H1 (cell line): ENCODE measurements at regions not wholly inside any gene's neighbourhood (a gene's known extent, or its start where the extent isn't known, plus 50 kb on each side); places are given as distances from the start of the nearest gene placed in this dataset.

Experiments
- CTCF ChIA-PET: fragments of 300-600 bp; sonication (Branson Sonifier 250); formaldehyde crosslinking; loops from one replicate; lab custom pipeline; 2021; ENCODE audit not compliant: partially characterized antibody; lab: Charles Lee
- POLR2A ChIA-PET: fragments of 300-600 bp; sonication (Branson Sonifier 250); formaldehyde crosslinking; loops from one replicate; lab custom pipeline; 2021; ENCODE audit warnings: inconsistent platforms; ENCODE audit not compliant: partially characterized antibody; lab: Charles Lee
- DNase-seq, 2 experiments: peaks; one replicate each; pipeline versions ENCODE4 v3.0.0 to v3.0.0-alpha.2; 2010 to 2022; ENCODE audit warnings: low spot score in 2 of 2, low read depth in 1 of 2, mixed read lengths in 1 of 2
- FAIRE-seq: peaks from 2 replicates; lab custom pipeline; 2011; peaks lifted over from hg19 to GRCh38; lab: Jason Lieb, UNC
- H2AFZ ChIP-seq: 2 replicates; pipeline ENCODE4 v1.8.1; 2012; ENCODE audit warnings: low read length, inconsistent platforms
- H2AK5ac ChIP-seq: 2 replicates; pipeline ENCODE4 v1.6.1; 2013; ENCODE audit warnings: low read depth, low read length
- H2BK120ac ChIP-seq: replicated peaks from 2 replicates; pipeline ENCODE3; 2013; ENCODE audit warnings: low read depth, low read length, inconsistent platforms
- H2BK12ac ChIP-seq: 2 replicates; pipeline ENCODE4 v1.6.1; 2013; ENCODE audit warnings: low read depth, low read length
- H2BK15ac ChIP-seq: 2 replicates; pipeline ENCODE4 v1.6.1; 2013; ENCODE audit warnings: low read length
- H2BK20ac ChIP-seq: 2 replicates; pipeline ENCODE4 v1.6.1; 2013; ENCODE audit warnings: low read length
- H2BK5ac ChIP-seq: 2 replicates; pipeline ENCODE4 v1.6.1; 2013; ENCODE audit warnings: low read depth, low read length
- H3K14ac ChIP-seq: 2 replicates; pipeline ENCODE4 v1.6.1; 2013; ENCODE audit warnings: inconsistent platforms; ENCODE audit not compliant: insufficient read length
- H3K18ac ChIP-seq: 2 replicates; pipeline ENCODE4 v1.6.1; 2013; ENCODE audit warnings: low read length; ENCODE audit errors: extremely low read depth
- H3K23ac ChIP-seq: 2 replicates; pipeline ENCODE4 v1.6.1; 2013; ENCODE audit warnings: inconsistent platforms; ENCODE audit not compliant: insufficient read length
- H3K23me2 ChIP-seq: 2 replicates; pipeline ENCODE4 v1.6.1; 2013; ENCODE audit warnings: low read depth, low read length
- H3K27ac ChIP-seq: 2 replicates; pipeline ENCODE4 v1.6.1; 2011; ENCODE audit warnings: low read depth, low read length, inconsistent platforms
- H3K27me3 ChIP-seq, 4 experiments: replicated peaks in 1 of 4; 1 replicate in 1 of 4; 2 replicates in 3 of 4; pipeline versions ENCODE4 v1.6.1 to v1.8.1; 2011 to 2013; ENCODE audit warnings: low read length in 3 of 4, mild to moderate bottlenecking in 3 of 4, inconsistent platforms in 2 of 4, mixed read lengths in 2 of 4, moderate library complexity in 1 of 4; ENCODE audit not compliant: control insufficient read depth in 3 of 4, insufficient read depth in 3 of 4; ENCODE audit errors: extremely low read depth in 1 of 4
- H3K36me3 ChIP-seq, 4 experiments: 2 replicates each; pipeline versions ENCODE4 v1.6.1 to v1.8.1; 2011 to 2013; ENCODE audit warnings: mild to moderate bottlenecking in 4 of 4, low read length in 3 of 4, moderate library complexity in 2 of 4, control low read depth in 1 of 4, inconsistent platforms in 1 of 4; ENCODE audit not compliant: insufficient read depth in 4 of 4, control insufficient read depth in 2 of 4
- H3K4ac ChIP-seq: replicated peaks from 2 replicates; pipeline ENCODE3; 2013; ENCODE audit warnings: low read length, low read depth, mixed read lengths, inconsistent platforms; ENCODE audit not compliant: insufficient read length
- H3K4me1 ChIP-seq, 4 experiments: replicated peaks in 1 of 4; 1 replicate in 1 of 4; 2 replicates in 3 of 4; pipeline versions ENCODE4 v1.6.1 to v1.8.1; 2011 to 2013; ENCODE audit warnings: low read length in 3 of 4, inconsistent platforms in 2 of 4, mixed read lengths in 1 of 4; ENCODE audit not compliant: insufficient read depth in 4 of 4, control insufficient read depth in 3 of 4
- H3K4me2 ChIP-seq, 2 experiments: 2 replicates each; pipeline versions ENCODE4 v1.6.1 to v1.8.1; 2011 to 2013; ENCODE audit warnings: low read depth in 2 of 2, low read length in 2 of 2, control low read depth in 1 of 2, inconsistent platforms in 1 of 2, mild to moderate bottlenecking in 1 of 2; ENCODE audit not compliant: insufficient read depth in 1 of 2
- H3K4me3 ChIP-seq, 4 experiments: fragments of 200-600, 300-600 bp in 1 of 4; sonication (generic), shearing (Covaris generic), sonication (Bioruptor Twin) in 1 of 4; 2 replicates each; pipeline versions ENCODE4 v1.5.1 to v1.8.1; 2011 to 2016; ENCODE audit warnings: low read length in 4 of 4, low read depth in 3 of 4, control low read depth in 2 of 4, inconsistent platforms in 2 of 4, mild to moderate bottlenecking in 2 of 4, mixed read lengths in 1 of 4, moderate library complexity in 1 of 4; ENCODE audit not compliant: insufficient read depth in 2 of 4; ENCODE audit errors: extremely low read depth in 1 of 4
- H3K56ac ChIP-seq: replicated peaks from 2 replicates; pipeline ENCODE3; 2013; ENCODE audit warnings: low read depth, mild to moderate bottlenecking, mixed read lengths, low read length, inconsistent platforms; ENCODE audit not compliant: insufficient read length
- H3K79me1 ChIP-seq: 2 replicates; pipeline ENCODE4 v1.6.1; 2013; ENCODE audit warnings: low read depth, low read length, control low read depth
- H3K79me2 ChIP-seq, 2 experiments: 2 replicates each; pipeline versions ENCODE4 v1.6.1 to v1.8.1; 2012 to 2013; ENCODE audit warnings: low read length in 2 of 2, mild to moderate bottlenecking in 2 of 2, inconsistent platforms in 1 of 2; ENCODE audit not compliant: insufficient read depth in 2 of 2, control insufficient read depth in 1 of 2
- H3K9ac ChIP-seq, 4 experiments: replicated peaks in 1 of 4; 1 replicate in 1 of 4; 2 replicates in 3 of 4; pipeline versions ENCODE4 v1.6.1 to v1.8.1; 2011 to 2013; ENCODE audit warnings: low read depth in 3 of 4, low read length in 3 of 4, control low read depth in 2 of 4, mild to moderate bottlenecking in 2 of 4, moderate library complexity in 2 of 4, inconsistent platforms in 1 of 4; ENCODE audit errors: extremely low read depth in 1 of 4
- H3K9me3 ChIP-seq, 2 experiments: 2 replicates each; pipeline versions ENCODE4 v1.6.1 to v1.8.1; 2012 to 2013; ENCODE audit warnings: mild to moderate bottlenecking in 2 of 2, moderate library complexity in 2 of 2, control low read depth in 1 of 2, inconsistent platforms in 1 of 2, low read depth in 1 of 2, low read length in 1 of 2, mixed read lengths in 1 of 2; ENCODE audit not compliant: insufficient read depth in 2 of 2
- H4K20me1 ChIP-seq, 2 experiments: replicated peaks in 1 of 2; 2 replicates each; pipeline versions ENCODE3 to v1.8.1; 2011 to 2013; ENCODE audit warnings: inconsistent platforms in 2 of 2, low read length in 2 of 2, mild to moderate bottlenecking in 1 of 2; ENCODE audit not compliant: insufficient read depth in 2 of 2, control insufficient read depth in 1 of 2
- H4K5ac ChIP-seq: 2 replicates; pipeline ENCODE4 v1.6.1; 2013; ENCODE audit warnings: low read length, low read depth, mixed read lengths, inconsistent platforms; ENCODE audit not compliant: insufficient read length
- H4K8ac ChIP-seq: 2 replicates; pipeline ENCODE4 v1.8.0; 2013; ENCODE audit warnings: mild to moderate bottlenecking, moderate library complexity, low read length, inconsistent platforms; ENCODE audit not compliant: insufficient read depth; ENCODE audit errors: extremely low read depth
- H4K91ac ChIP-seq: replicated peaks from 2 replicates; pipeline ENCODE3; 2013; ENCODE audit warnings: low read length, mixed read lengths, inconsistent platforms; ENCODE audit not compliant: insufficient read length
- FOSL1 ChIP-seq: IDR thresholded peaks from 2 replicates; pipeline ENCODE4 v1.6.1; 2011; ENCODE audit warnings: mild to moderate bottlenecking, low read depth, low read length, moderate library complexity; ENCODE audit not compliant: insufficient read depth
- HDAC2 ChIP-seq, 2 experiments: fragments of 300-600 bp in 1 of 2; sonication (generic) in 1 of 2; IDR thresholded peaks; 2 replicates each; pipeline ENCODE4 v1.6.1; 2011 to 2012; ENCODE audit warnings: low read depth in 2 of 2, low read length in 2 of 2, mild to moderate bottlenecking in 2 of 2, moderate library complexity in 2 of 2, borderline replicate concordance in 1 of 2, inconsistent platforms in 1 of 2

DNA sequence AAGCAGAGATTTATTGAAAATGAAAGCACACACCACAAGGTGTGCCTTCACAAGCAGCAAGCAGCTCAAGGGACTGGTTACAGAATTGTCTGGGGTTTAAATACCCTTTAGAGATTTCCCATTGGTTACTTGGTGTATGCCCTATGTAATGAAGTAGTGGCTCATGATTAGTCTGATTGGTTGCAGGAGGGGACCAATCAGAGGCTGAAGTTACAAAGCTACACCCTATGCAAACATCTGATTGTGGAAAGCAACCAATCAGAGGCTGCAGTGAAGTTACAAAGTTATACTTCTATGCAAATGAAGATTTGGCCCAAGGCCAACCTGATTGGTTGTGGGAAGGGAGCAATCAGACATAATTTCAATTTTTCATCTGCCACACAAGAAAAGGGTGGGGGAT, 119.9 kb downstream of the C9orf152 start:
- Histone ChIP-seq H2BK120ac (no peak overlapping the region), H4K5ac (no peak overlapping the region), H3K56ac (no peak overlapping the region), H3K4me2 (no peak overlapping the region), H2BK20ac (no peak overlapping the region), H2BK12ac (no peak overlapping the region), H3K9me3 (no peaks in the 10 kb centered on the region), H3K27ac (no peak overlapping the region), H3K36me3 (no peaks in the 10 kb centered on the region; a peak in 1 of 8 replicates), H4K8ac (no peak overlapping the region), H3K23ac (no peak overlapping the region), H3K4ac (no peak overlapping the region), H3K4me1 (peaks cover 0 to 3% (median 0%) of the 10 kb centered on the region in 4 experiments; a peak in 3 of 7 replicates), H3K18ac (no peak overlapping the region), H3K14ac (no peak overlapping the region), H2BK5ac (no peak overlapping the region), H3K27me3 (no peaks in the 10 kb centered on the region), H3K9ac (no peak overlapping the region), H2AK5ac (no peak overlapping the region), H2BK15ac (no peak overlapping the region), H3K79me1 (peaks cover 13% of the 10 kb centered on the region), H3K79me2 (peaks cover 0 to 77% of the 10 kb centered on the region in 2 experiments; a peak in 2 of 4 replicates), H2AFZ (no peak overlapping the region), H4K91ac (no peak overlapping the region), H4K20me1 (peaks cover 0 to 6% of the 10 kb centered on the region in 2 experiments), H3K23me2 (no peaks in the 10 kb centered on the region), H3K4me3 (no peak overlapping the region)
- ChIA-PET CTCF (interaction anchor here (1.3 kb wide), 1 partner anchor 28 kb away, joined by 6 read pairs; no protein-coding TSS in a partner anchor), POLR2A (no interaction called here)
- no peak for TF ChIP-seq HDAC2 (IDR thresholded peaks at IDR 0.05; ENCODE audit: borderline replicate concordance in 1 of 2, low read depth in 2 of 2, low read length in 2 of 2)
- no peak for TF ChIP-seq FOSL1
- no peak for FAIRE-seq
- no peak for DNase-seq
